ENCODE measurements at regions not wholly inside any gene's neighbourhood (a gene's known extent, or its start where the extent isn't known, plus 50 kb on each side); places are given as distances from the start of the nearest gene placed in this dataset.

- TF ChIP-seq CTCF (IDR thresholded peaks at IDR 0.05) (no peak), ZFX (IDR thresholded peaks at IDR 0.05; ENCODE audit: borderline replicate concordance) (no peak)
Observed at GRCh38 chr20:2224368-2224639, 71.5 kb upstream of the TGM3 start.

Data from 22Rv1 (cell line).